ENCODE measurements at regions not wholly inside any gene's neighbourhood (a gene's known extent, or its start where the extent isn't known, plus 50 kb on each side); places are given as distances from the start of the nearest gene placed in this dataset.

GRCh38 chr2:136347981-136348380 lies 230.0 kb upstream of the CXCR4 start:
- Histone ChIP-seq H3K4me2 (ENCODE audit: low read length, poor library complexity, severe bottlenecking) (no peak overlapping the region), H2AK5ac (ENCODE audit: low read length, severe bottlenecking) (no peak overlapping the region), H3K4ac (ENCODE audit: low read depth in 1 of 2, low read length in 2 of 2) (no peak overlapping the region), H3K4me3 (ENCODE audit: insufficient read depth in 1 of 2, low read depth in 1 of 2, low read length in 2 of 2) (no peak overlapping the region), H4K8ac (ENCODE audit: low read length) (no peak overlapping the region), H3K23ac (ENCODE audit: low read length in 2 of 2) (no peak overlapping the region), H3K27ac (ENCODE audit: low read length, poor library complexity, severe bottlenecking) (no peak overlapping the region), H2BK5ac (ENCODE audit: low read depth, low read length, poor library complexity, severe bottlenecking) (no peak overlapping the region), H2BK120ac (ENCODE audit: low read depth, low read length) (no peak overlapping the region), H3K36me3 (ENCODE audit: control insufficient read depth in 1 of 2, insufficient read depth in 2 of 2, low read depth in 1 of 2, low read length in 2 of 2) (no peaks in the 10 kb centered on the region), H3K9ac (ENCODE audit: low read length) (no peak overlapping the region), H3K18ac (ENCODE audit: low read depth in 1 of 2, low read length in 2 of 2) (no peak overlapping the region), H4K91ac (ENCODE audit: low read length) (no peak overlapping the region), H2AFZ (ENCODE audit: low read depth, low read length) (no peak overlapping the region), H3K9me3 (ENCODE audit: control insufficient read depth, low read length) (peaks cover under 1% of the 10 kb centered on the region), H3K79me1 (replicated peaks; ENCODE audit: low read length, poor library complexity, severe bottlenecking) (no peaks in the 10 kb centered on the region), H3K4me1 (ENCODE audit: control insufficient read depth, insufficient read depth, low read depth, low read length) (no peaks in the 10 kb centered on the region), H2BK12ac (ENCODE audit: low read length in 2 of 2) (no peak overlapping the region), H2BK15ac (ENCODE audit: low read depth, poor library complexity, severe bottlenecking) (no peak overlapping the region), H3K14ac (ENCODE audit: low read length in 2 of 2) (no peak overlapping the region), H3K27me3 (ENCODE audit: control insufficient read depth in 1 of 2, insufficient read depth in 1 of 2, low read length in 2 of 2) (no peaks in the 10 kb centered on the region)
- no peak for DNase-seq
- WGBS: 100% methylated on average over 2 of the region's 2 CpGs

DNA sequence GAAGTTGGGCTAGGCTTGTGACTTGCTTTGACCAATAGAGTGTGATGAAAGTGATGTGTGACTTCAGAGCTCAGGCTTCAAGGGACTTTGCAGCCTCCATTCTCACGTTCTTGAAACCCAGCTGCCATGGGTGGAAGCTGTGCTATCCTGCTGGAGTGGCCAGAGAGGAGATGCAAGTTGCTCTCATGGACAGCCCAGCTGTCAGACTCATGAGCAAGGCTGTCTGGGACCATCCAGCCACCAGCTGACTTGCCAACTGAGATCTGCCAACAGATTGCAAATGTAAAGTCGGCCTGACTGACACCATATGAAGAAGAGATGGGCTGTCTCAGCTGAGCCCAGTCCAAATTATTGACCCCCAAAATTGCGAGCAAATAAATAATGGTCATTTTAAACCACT lies 226.4 kb upstream of the CXCR4 start:
- no peak overlapping the region for H3K4me2 ChIP-seq (ENCODE audit: low read length, poor library complexity, severe bottlenecking)
- no peaks in the 10 kb centered on the region for H3K4me1 ChIP-seq (ENCODE audit: control insufficient read depth, insufficient read depth, low read depth, low read length)
- H3K18ac ChIP-seq (ENCODE audit: low read depth in 1 of 2, low read length in 2 of 2): no peak overlapping the region
- no peak overlapping the region for H2AK5ac ChIP-seq (ENCODE audit: low read length, severe bottlenecking)
- no peak overlapping the region for H3K23ac ChIP-seq (ENCODE audit: low read length in 2 of 2)
- 85% methylated on average over 3 of the region's 3 CpGs for WGBS
- no peak overlapping the region for H4K91ac ChIP-seq (ENCODE audit: low read length)
- H2BK5ac ChIP-seq (ENCODE audit: low read depth, low read length, poor library complexity, severe bottlenecking): no peak overlapping the region
- H2BK12ac ChIP-seq (ENCODE audit: low read length in 2 of 2): no peak overlapping the region
- H3K36me3 ChIP-seq (ENCODE audit: control insufficient read depth in 1 of 2, insufficient read depth in 2 of 2, low read depth in 1 of 2, low read length in 2 of 2): no peaks in the 10 kb centered on the region
- no peak overlapping the region for H2BK15ac ChIP-seq (ENCODE audit: low read depth, poor library complexity, severe bottlenecking)
- no peak overlapping the region for H3K4me3 ChIP-seq (ENCODE audit: insufficient read depth in 1 of 2, low read depth in 1 of 2, low read length in 2 of 2)
- peaks cover 3% of the 10 kb centered on the region for H3K9me3 ChIP-seq (ENCODE audit: control insufficient read depth, low read length)
- no peak overlapping the region for H4K8ac ChIP-seq (ENCODE audit: low read length)
- no peaks in the 10 kb centered on the region for H3K79me1 ChIP-seq (replicated peaks; ENCODE audit: low read length, poor library complexity, severe bottlenecking)
- no peak overlapping the region for H2BK120ac ChIP-seq (ENCODE audit: low read depth, low read length)
- no peaks in the 10 kb centered on the region for H3K27me3 ChIP-seq (ENCODE audit: control insufficient read depth in 1 of 2, insufficient read depth in 1 of 2, low read length in 2 of 2)
- H2AFZ ChIP-seq (ENCODE audit: low read depth, low read length): no peak overlapping the region
- no peak overlapping the region for H3K14ac ChIP-seq (ENCODE audit: low read length in 2 of 2)
- H3K9ac ChIP-seq (ENCODE audit: low read length): no peak overlapping the region
- no peak overlapping the region for H3K27ac ChIP-seq (ENCODE audit: low read length, poor library complexity, severe bottlenecking)
- no peak overlapping the region for H3K4ac ChIP-seq (ENCODE audit: low read depth in 1 of 2, low read length in 2 of 2)
- no peak for DNase-seq

DNA sequence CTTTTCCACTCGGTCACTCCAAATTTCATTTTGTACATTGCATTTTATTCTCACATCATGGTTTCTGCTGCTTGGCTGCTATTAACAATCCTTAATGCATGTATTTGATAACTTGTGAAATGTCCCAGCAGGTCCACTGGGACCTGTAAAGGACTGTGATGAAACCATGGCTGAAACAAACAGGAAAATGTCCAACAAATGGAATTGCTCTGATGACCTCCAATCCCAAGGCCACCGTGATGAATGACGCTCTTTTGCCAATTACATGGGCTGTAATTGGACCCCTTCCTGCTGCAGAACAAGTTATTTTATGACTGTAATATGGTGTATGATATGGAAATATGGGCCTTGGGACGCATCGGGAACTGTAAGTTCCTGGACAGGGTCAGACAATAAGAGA lies 224.2 kb upstream of the CXCR4 start:
- no peak overlapping the region for H2BK15ac ChIP-seq (ENCODE audit: low read depth, poor library complexity, severe bottlenecking)
- H3K18ac ChIP-seq (ENCODE audit: low read depth in 1 of 2, low read length in 2 of 2): no peak overlapping the region
- no peak overlapping the region for H3K4ac ChIP-seq (ENCODE audit: low read depth in 1 of 2, low read length in 2 of 2)
- H3K4me2 ChIP-seq (ENCODE audit: low read length, poor library complexity, severe bottlenecking): no peak overlapping the region
- H3K27me3 ChIP-seq (ENCODE audit: control insufficient read depth in 1 of 2, insufficient read depth in 1 of 2, low read length in 2 of 2): no peaks in the 10 kb centered on the region
- no peaks in the 10 kb centered on the region for H3K79me1 ChIP-seq (replicated peaks; ENCODE audit: low read length, poor library complexity, severe bottlenecking)
- 94% methylated on average over 5 of the region's 5 CpGs for WGBS
- DNase-seq: no peak
- no peak overlapping the region for H3K9ac ChIP-seq (ENCODE audit: low read length)
- no peak overlapping the region for H3K4me3 ChIP-seq (ENCODE audit: insufficient read depth in 1 of 2, low read depth in 1 of 2, low read length in 2 of 2)
- H2BK12ac ChIP-seq (ENCODE audit: low read length in 2 of 2): no peak overlapping the region
- H3K14ac ChIP-seq (ENCODE audit: low read length in 2 of 2): no peak overlapping the region
- H2BK120ac ChIP-seq (ENCODE audit: low read depth, low read length): no peak overlapping the region
- H3K27ac ChIP-seq (ENCODE audit: low read length, poor library complexity, severe bottlenecking): no peak overlapping the region
- no peak overlapping the region for H3K23ac ChIP-seq (ENCODE audit: low read length in 2 of 2)
- no peak overlapping the region for H4K91ac ChIP-seq (ENCODE audit: low read length)
- no peaks in the 10 kb centered on the region for H3K4me1 ChIP-seq (ENCODE audit: control insufficient read depth, insufficient read depth, low read depth, low read length)
- H2BK5ac ChIP-seq (ENCODE audit: low read depth, low read length, poor library complexity, severe bottlenecking): no peak overlapping the region
- H2AK5ac ChIP-seq (ENCODE audit: low read length, severe bottlenecking): no peak overlapping the region
- no peak overlapping the region for H4K8ac ChIP-seq (ENCODE audit: low read length)
- peaks cover 3% of the 10 kb centered on the region for H3K9me3 ChIP-seq (ENCODE audit: control insufficient read depth, low read length)
- no peak overlapping the region for H2AFZ ChIP-seq (ENCODE audit: low read depth, low read length)
- no peaks in the 10 kb centered on the region for H3K36me3 ChIP-seq (ENCODE audit: control insufficient read depth in 1 of 2, insufficient read depth in 2 of 2, low read depth in 1 of 2, low read length in 2 of 2)

DNA sequence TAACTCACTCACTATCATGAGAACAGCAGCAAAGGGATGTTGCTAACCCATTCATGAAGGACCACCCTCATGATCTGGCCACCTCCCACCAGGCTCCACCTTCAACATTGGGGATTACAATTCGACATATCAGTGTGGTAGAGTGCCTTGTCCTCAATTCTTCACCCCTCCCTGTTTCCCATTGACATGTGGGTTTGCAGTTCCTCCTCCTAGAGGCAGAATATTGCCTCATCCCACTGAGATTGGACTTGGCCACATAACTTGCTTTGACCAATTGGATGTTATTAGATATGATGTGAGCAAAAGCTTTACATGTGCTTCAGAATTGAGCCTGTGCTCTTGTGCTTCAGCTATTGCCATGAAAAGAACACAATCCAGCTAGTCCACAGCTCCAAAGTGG lies 217.0 kb upstream of the CXCR4 start:
- Histone ChIP-seq H3K4ac (ENCODE audit: low read depth in 1 of 2, low read length in 2 of 2) (no peak overlapping the region), H3K4me1 (ENCODE audit: control insufficient read depth, insufficient read depth, low read depth, low read length) (no peaks in the 10 kb centered on the region), H2BK5ac (ENCODE audit: low read depth, low read length, poor library complexity, severe bottlenecking) (no peak overlapping the region), H3K27ac (ENCODE audit: low read length, poor library complexity, severe bottlenecking) (no peak overlapping the region), H3K14ac (ENCODE audit: low read length in 2 of 2) (no peak overlapping the region), H3K36me3 (ENCODE audit: control insufficient read depth in 1 of 2, insufficient read depth in 2 of 2, low read depth in 1 of 2, low read length in 2 of 2) (no peaks in the 10 kb centered on the region), H3K27me3 (ENCODE audit: control insufficient read depth in 1 of 2, insufficient read depth in 1 of 2, low read length in 2 of 2) (no peaks in the 10 kb centered on the region), H2AFZ (ENCODE audit: low read depth, low read length) (no peak overlapping the region), H2BK120ac (ENCODE audit: low read depth, low read length) (no peak overlapping the region), H3K4me2 (ENCODE audit: low read length, poor library complexity, severe bottlenecking) (no peak overlapping the region), H3K9me3 (ENCODE audit: control insufficient read depth, low read length) (no peaks in the 10 kb centered on the region), H3K79me1 (replicated peaks; ENCODE audit: low read length, poor library complexity, severe bottlenecking) (no peaks in the 10 kb centered on the region), H3K23ac (ENCODE audit: low read length in 2 of 2) (no peak overlapping the region), H4K8ac (ENCODE audit: low read length) (no peak overlapping the region), H2BK12ac (ENCODE audit: low read length in 2 of 2) (no peak overlapping the region), H3K18ac (ENCODE audit: low read depth in 1 of 2, low read length in 2 of 2) (no peak overlapping the region), H3K4me3 (ENCODE audit: insufficient read depth in 1 of 2, low read depth in 1 of 2, low read length in 2 of 2) (no peak overlapping the region), H3K9ac (ENCODE audit: low read length) (no peak overlapping the region), H4K91ac (ENCODE audit: low read length) (no peak overlapping the region), H2AK5ac (ENCODE audit: low read length, severe bottlenecking) (no peak overlapping the region), H2BK15ac (ENCODE audit: low read depth, poor library complexity, severe bottlenecking) (no peak overlapping the region)
- WGBS: 33% methylated on average over 1 of the region's 1 CpG
- no peak for DNase-seq
